Type B pancreatic cell (in vitro differentiated cells): ENCODE measurements at regions not wholly inside any gene's neighbourhood (a gene's known extent, or its start where the extent isn't known, plus 50 kb on each side); places are given as distances from the start of the nearest gene placed in this dataset.

Experiments
- DNase-seq: peaks from one replicate; pipeline ENCODE4 v3.0.0; 2021; ENCODE audit warnings: mixed read lengths; ENCODE audit not compliant: unreplicated experiment; ENCODE audit errors: extremely low spot score
- H3K27ac Mint-ChIP-seq: 2 replicates; pipeline ENCODE4 v1.8.0; 2021; ENCODE audit warnings: mild to moderate bottlenecking, mixed read lengths
- H3K27me3 Mint-ChIP-seq: 2 replicates; pipeline ENCODE4 v1.8.0; 2021; ENCODE audit warnings: mixed read lengths
- H3K36me3 Mint-ChIP-seq: 2 replicates; pipeline ENCODE4 v1.8.0; 2021; ENCODE audit warnings: mixed read lengths
- H3K4me1 Mint-ChIP-seq: one replicate; pipeline ENCODE4 v1.8.0; 2021; ENCODE audit warnings: mixed read lengths; ENCODE audit not compliant: unreplicated experiment
- H3K4me3 Mint-ChIP-seq: 2 replicates; pipeline ENCODE4 v1.8.0; 2021; ENCODE audit warnings: mild to moderate bottlenecking, mixed read lengths
- H3K9me3 Mint-ChIP-seq: 2 replicates; pipeline ENCODE4 v1.8.0; 2021; ENCODE audit warnings: mixed read lengths
- TF ChIP-seq, protein P1 (sequence below): fragments of 200-600 bp; sonication (generic); conservative IDR thresholded peaks from 2 replicates; pipeline ENCODE4 v1.5.0; 2021; ENCODE audit warnings: antibody characterized with exemption, mild to moderate bottlenecking

DNA sequence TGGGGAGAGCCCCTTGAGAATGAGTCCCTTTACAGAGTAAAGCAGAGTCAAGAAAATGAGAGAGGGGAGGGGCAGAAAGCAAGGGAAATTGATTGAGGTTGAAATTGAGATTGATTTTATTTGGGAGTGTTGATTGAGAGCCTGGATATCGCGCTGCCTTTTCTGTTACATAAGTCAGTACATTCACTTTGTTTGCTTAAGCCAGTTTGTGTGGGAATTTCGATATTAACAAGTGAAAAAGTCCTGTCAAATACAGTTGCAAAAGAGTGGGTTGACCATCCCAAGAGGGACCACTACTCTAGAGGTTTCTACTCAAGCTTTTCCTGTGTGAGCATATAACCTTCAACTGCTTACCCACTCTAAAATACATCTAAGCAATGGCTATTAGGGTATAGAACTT lies 331.4 kb upstream of the AZI2 start:
- no peaks in the 10 kb centered on the region for H3K36me3 Mint-ChIP-seq
- peaks cover 4% of the 10 kb centered on the region for H3K27me3 Mint-ChIP-seq
- no peaks in the 10 kb centered on the region for H3K4me1 Mint-ChIP-seq
- no peak overlapping the region for H3K4me3 Mint-ChIP-seq
- DNase-seq = no peak
- peaks cover 11% of the 10 kb centered on the region for H3K9me3 Mint-ChIP-seq
- TF ChIP-seq, protein P1, sequence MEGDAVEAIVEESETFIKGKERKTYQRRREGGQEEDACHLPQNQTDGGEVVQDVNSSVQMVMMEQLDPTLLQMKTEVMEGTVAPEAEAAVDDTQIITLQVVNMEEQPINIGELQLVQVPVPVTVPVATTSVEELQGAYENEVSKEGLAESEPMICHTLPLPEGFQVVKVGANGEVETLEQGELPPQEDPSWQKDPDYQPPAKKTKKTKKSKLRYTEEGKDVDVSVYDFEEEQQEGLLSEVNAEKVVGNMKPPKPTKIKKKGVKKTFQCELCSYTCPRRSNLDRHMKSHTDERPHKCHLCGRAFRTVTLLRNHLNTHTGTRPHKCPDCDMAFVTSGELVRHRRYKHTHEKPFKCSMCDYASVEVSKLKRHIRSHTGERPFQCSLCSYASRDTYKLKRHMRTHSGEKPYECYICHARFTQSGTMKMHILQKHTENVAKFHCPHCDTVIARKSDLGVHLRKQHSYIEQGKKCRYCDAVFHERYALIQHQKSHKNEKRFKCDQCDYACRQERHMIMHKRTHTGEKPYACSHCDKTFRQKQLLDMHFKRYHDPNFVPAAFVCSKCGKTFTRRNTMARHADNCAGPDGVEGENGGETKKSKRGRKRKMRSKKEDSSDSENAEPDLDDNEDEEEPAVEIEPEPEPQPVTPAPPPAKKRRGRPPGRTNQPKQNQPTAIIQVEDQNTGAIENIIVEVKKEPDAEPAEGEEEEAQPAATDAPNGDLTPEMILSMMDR = no peak
- no peak overlapping the region for H3K27ac Mint-ChIP-seq

DNA sequence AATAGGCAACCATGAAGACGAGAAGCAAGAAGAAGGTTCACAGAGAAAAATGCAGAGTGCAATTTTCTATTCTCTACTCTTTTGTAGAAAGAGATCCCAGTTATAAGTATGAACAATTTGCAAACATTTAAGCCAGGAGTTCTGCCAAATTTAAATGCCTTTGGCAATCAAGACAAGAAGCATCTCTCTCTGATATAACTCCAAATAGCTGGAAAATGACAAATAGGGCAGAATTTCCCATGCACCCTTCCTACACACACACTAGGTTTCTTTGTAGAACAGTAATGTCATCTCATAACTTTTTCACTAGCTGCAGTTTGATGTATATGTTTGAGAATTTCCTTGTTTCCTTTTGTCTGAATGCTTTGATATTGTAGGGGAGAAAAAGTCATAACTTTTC lies 333.5 kb upstream of the AZI2 start:
- H3K27me3 Mint-ChIP-seq = peaks cover 4% of the 10 kb centered on the region
- no peak for DNase-seq
- no peaks in the 10 kb centered on the region for H3K36me3 Mint-ChIP-seq
- no peak overlapping the region for H3K27ac Mint-ChIP-seq
- peaks cover 5% of the 10 kb centered on the region for H3K9me3 Mint-ChIP-seq
- TF ChIP-seq, protein P1 = no peak
- no peak overlapping the region for H3K4me3 Mint-ChIP-seq
- H3K4me1 Mint-ChIP-seq = no peaks in the 10 kb centered on the region

DNA sequence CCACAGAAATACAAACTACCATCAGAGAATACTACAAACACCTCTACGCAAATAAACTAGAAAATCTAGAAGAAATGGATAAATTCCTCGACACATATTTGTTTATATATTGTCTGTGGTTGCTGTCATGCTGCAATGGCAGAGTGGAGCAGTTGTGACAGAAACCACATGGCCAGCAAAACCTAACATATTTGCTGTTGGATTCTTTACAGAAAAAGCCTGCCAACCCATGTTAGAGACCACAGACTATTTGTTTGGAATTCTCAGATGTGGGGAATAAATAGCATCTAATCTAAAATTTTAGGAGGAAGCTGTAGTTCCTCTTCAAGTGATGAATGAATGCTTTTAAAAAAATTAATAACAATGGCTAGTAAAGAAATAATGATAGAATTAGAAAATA lies 341.6 kb upstream of the AZI2 start:
- H3K27me3 Mint-ChIP-seq = no peaks in the 10 kb centered on the region

DNA sequence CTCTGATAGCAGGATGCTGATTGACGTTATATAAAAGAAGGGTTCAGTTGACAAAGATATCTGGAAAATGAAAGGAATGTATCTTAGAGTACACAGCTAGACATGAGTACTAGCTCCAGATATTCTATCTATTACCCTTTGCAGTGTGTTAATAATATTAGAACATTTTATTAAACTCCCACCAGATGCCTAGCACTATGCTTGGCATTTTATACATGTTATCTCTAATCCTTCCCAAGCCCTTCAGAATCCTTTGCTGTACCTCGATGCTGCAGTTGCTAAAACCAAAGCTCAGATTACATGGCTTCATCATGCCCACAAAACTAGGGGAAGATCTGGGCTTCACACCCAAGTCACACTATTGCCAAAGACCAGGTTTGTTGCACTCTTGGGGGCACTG lies 350.1 kb upstream of the AZI2 start:
- Mint-ChIP-seq H3K9me3 (no peaks in the 10 kb centered on the region), H3K4me1 (no peaks in the 10 kb centered on the region), H3K27me3 (no peaks in the 10 kb centered on the region), H3K27ac (no peak overlapping the region), H3K4me3 (no peak overlapping the region), H3K36me3 (no peaks in the 10 kb centered on the region)
- no peak for DNase-seq
- TF ChIP-seq, protein P1 = no peak

More for the DNA sequence above, 341.6 kb upstream of the AZI2 start:
- Mint-ChIP-seq H3K9me3 (no peaks in the 10 kb centered on the region), H3K36me3 (no peaks in the 10 kb centered on the region), H3K4me1 (no peaks in the 10 kb centered on the region), H3K4me3 (no peak overlapping the region), H3K27ac (no peak overlapping the region)
- TF ChIP-seq, protein P1 = no peak
- DNase-seq = no peak

DNA sequence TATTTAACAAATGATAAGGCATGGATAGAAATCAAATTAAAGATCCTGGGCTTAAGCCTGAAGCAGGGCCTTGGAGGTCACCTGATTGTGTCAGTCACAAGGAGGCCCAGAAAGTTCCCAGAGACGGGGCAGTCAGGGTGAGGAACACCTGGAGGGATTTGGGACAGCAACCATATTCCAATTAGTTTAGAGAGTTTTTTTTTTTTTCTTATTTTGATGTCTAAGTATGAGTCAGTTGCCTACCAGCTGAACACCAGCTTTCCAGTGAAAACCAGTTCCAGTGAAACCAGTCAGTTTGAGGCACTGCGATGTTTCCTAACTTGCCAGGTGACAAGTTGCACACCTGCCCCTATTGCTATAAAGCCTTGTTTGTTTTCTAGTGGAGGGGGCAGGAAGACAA lies 350.7 kb upstream of the AZI2 start:
- H3K4me3 Mint-ChIP-seq = no peak overlapping the region
- TF ChIP-seq, protein P1 = no peak
- H3K27me3 Mint-ChIP-seq = no peaks in the 10 kb centered on the region
- no peaks in the 10 kb centered on the region for H3K36me3 Mint-ChIP-seq
- no peaks in the 10 kb centered on the region for H3K4me1 Mint-ChIP-seq
- no peak overlapping the region for H3K27ac Mint-ChIP-seq
- DNase-seq = no peak
- no peaks in the 10 kb centered on the region for H3K9me3 Mint-ChIP-seq

DNA sequence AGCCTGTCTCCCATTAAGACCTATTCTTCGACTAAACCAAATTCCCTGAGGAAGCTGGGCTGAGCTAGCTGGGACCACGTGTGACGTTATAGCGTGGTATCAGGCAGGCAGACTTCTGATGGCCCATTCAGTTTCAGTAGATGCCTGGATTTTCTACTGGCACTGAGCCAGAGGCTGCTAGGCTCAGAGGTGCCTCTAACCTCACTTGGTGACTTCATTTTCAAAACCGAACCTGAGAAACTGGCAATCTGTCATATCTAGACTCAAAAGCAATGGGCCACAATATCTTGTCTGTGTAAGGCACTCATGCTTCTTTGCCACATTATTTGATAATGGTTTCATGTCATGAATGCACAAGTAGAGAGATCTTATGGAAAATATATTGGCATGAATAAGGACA lies 352.1 kb upstream of the AZI2 start:
- Mint-ChIP-seq H3K4me1 (no peaks in the 10 kb centered on the region), H3K9me3 (no peaks in the 10 kb centered on the region), H3K36me3 (no peaks in the 10 kb centered on the region), H3K27ac (no peak overlapping the region), H3K4me3 (no peak overlapping the region), H3K27me3 (no peaks in the 10 kb centered on the region)
- TF ChIP-seq, protein P1 = no peak
- DNase-seq = no peak
